Smooth muscle cell (in vitro differentiated cells): ENCODE measurements at regions not wholly inside any gene's neighbourhood (a gene's known extent, or its start where the extent isn't known, plus 50 kb on each side); places are given as distances from the start of the nearest gene placed in this dataset.

Source experiments
- DNase-seq: peaks from one replicate; lab custom pipeline; 2025; ENCODE audit not compliant: unreplicated experiment; lab: John Stamatoyannopoulos, UW
- H2AFZ ChIP-seq: fragments of 200-600 bp; sonication (generic); 2 replicates; pipeline ENCODE4 v1.6.0; 2016; ENCODE audit warnings: antibody characterized with exemption, low read depth, mild to moderate bottlenecking
- H3F3A ChIP-seq: fragments of 200-600 bp; sonication (generic); 2 replicates; pipeline ENCODE4 v1.6.0; 2017; ENCODE audit warnings: antibody characterized with exemption, low read depth
- H3K27ac ChIP-seq: fragments of 200-600 bp; sonication (generic); 2 replicates; pipeline ENCODE4 v1.5.1; 2016; ENCODE audit warnings: low read depth, mild to moderate bottlenecking
- H3K27me3 ChIP-seq: fragments of 200-600 bp; sonication (generic); 2 replicates; pipeline ENCODE4 v1.6.1; 2016; ENCODE audit warnings: low read depth, mild to moderate bottlenecking
- H3K36me3 ChIP-seq: fragments of 200-600 bp; sonication (generic); 2 replicates; pipeline ENCODE4 v1.5.1; 2016; ENCODE audit warnings: low read depth
- H3K4me1 ChIP-seq: fragments of 200-600 bp; sonication (generic); 2 replicates; pipeline ENCODE4 v1.5.1; 2016; ENCODE audit warnings: low read depth
- H3K4me2 ChIP-seq: fragments of 200-600 bp; sonication (generic); 2 replicates; pipeline ENCODE4 v1.6.0; 2016; ENCODE audit warnings: mild to moderate bottlenecking
- H3K4me3 ChIP-seq: fragments of 200-600 bp; sonication (generic); 2 replicates; pipeline ENCODE4 v1.5.1; 2016; ENCODE audit warnings: mild to moderate bottlenecking
- H3K79me2 ChIP-seq: fragments of 200-600 bp; sonication (generic); 2 replicates; pipeline ENCODE4 v1.6.0; 2016; ENCODE audit warnings: low read depth, mild to moderate bottlenecking
- H3K9ac ChIP-seq: fragments of 200-600 bp; sonication (generic); 2 replicates; pipeline ENCODE4 v1.6.0; 2016; ENCODE audit warnings: low read depth
- H3K9me3 ChIP-seq: fragments of 200-600 bp; sonication (generic); replicated peaks from 2 replicates; pipeline ENCODE4 v1.5.1; 2016; ENCODE audit warnings: low read depth
- H4K20me1 ChIP-seq: fragments of 200-600 bp; sonication (generic); 2 replicates; pipeline ENCODE4 v1.6.0; 2016; ENCODE audit warnings: low read depth
- CTCF ChIP-seq: fragments of 200-600 bp; sonication (generic); IDR thresholded peaks from 2 replicates; pipeline ENCODE4 v1.5.1; 2017; ENCODE audit warnings: borderline replicate concordance, mild to moderate bottlenecking, antibody characterized with exemption; ENCODE audit not compliant: insufficient read depth, poor library complexity, severe bottlenecking
- WGBS: methylation state at CpG from one replicate; pipeline ENCODE4 v1.1.7; 2016; ENCODE audit warnings: low lambda C conversion rate; 5-methylcytosine and 5-hydroxymethylcytosine counted together

- Histone ChIP-seq H3K27me3 (no peaks in the 10 kb centered on the region), H2AFZ (no peak overlapping the region), H3K36me3 (no peaks in the 10 kb centered on the region), H3K27ac (no peak overlapping the region), H4K20me1 (no peaks in the 10 kb centered on the region), H3F3A (no peaks in the 10 kb centered on the region), H3K9me3 (no peaks in the 10 kb centered on the region), H3K9ac (no peak overlapping the region), H3K4me3 (no peak overlapping the region), H3K79me2 (no peaks in the 10 kb centered on the region), H3K4me1 (no peaks in the 10 kb centered on the region), H3K4me2 (no peak overlapping the region)
- DNase-seq: no peak
- 98% methylated on average over 2 of the region's 2 CpGs for WGBS
- TF ChIP-seq CTCF: no peak
These were observed 73.3 kb downstream of the OLFM4 start for GRCh38 chr13:53101883-53102282.

DNA sequence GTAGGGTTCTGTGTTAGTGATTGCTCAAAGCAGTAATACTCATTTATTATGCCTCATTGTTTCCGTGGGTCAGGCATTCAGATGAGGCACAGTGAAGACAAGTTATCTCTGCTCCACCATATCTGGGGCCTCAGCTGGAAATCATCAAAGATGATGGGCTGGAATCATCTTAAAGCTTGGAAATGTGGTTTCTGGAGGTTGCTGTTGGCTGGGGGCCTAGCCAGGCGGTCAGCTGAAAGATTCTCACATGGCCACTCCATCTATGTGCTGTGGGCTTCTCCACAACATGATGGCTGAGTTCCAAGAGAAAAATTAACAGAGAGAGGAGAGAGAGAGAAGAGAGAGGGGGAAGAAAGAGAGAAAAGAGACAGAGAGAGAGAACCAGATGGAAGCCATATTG, 75.5 kb downstream of the OLFM4 start:
- Histone ChIP-seq H3K9me3 (no peaks in the 10 kb centered on the region), H3F3A (no peaks in the 10 kb centered on the region), H2AFZ (no peak overlapping the region), H3K4me3 (no peak overlapping the region), H3K4me2 (no peak overlapping the region), H3K9ac (no peak overlapping the region), H3K36me3 (no peaks in the 10 kb centered on the region), H3K79me2 (no peaks in the 10 kb centered on the region), H4K20me1 (no peaks in the 10 kb centered on the region), H3K4me1 (no peaks in the 10 kb centered on the region), H3K27me3 (no peaks in the 10 kb centered on the region), H3K27ac (no peak overlapping the region)
- no peak for DNase-seq
- WGBS: 25% methylated on average over 2 of the region's 2 CpGs
- no peak for TF ChIP-seq CTCF

- DNase-seq: no peak
- no peaks in the 10 kb centered on the region for H3K27me3 ChIP-seq
- no peak overlapping the region for H2AFZ ChIP-seq
- H4K20me1 ChIP-seq: no peaks in the 10 kb centered on the region
- H3K4me1 ChIP-seq: no peaks in the 10 kb centered on the region
- H3K79me2 ChIP-seq: no peaks in the 10 kb centered on the region
- H3K4me2 ChIP-seq: no peak overlapping the region
- no peak overlapping the region for H3K27ac ChIP-seq
- no peaks in the 10 kb centered on the region for H3K36me3 ChIP-seq
- TF ChIP-seq CTCF: no peak
- no peaks in the 10 kb centered on the region for H3F3A ChIP-seq
- WGBS: 93% methylated on average over 3 of the region's 3 CpGs
- no peaks in the 10 kb centered on the region for H3K9me3 ChIP-seq
- H3K9ac ChIP-seq: no peak overlapping the region
- H3K4me3 ChIP-seq: no peak overlapping the region
These were observed 76.9 kb downstream of the OLFM4 start for GRCh38 chr13:53105477-53105876.

- no peaks in the 10 kb centered on the region for H3K79me2 ChIP-seq
- TF ChIP-seq CTCF: no peak
- no peak overlapping the region for H3K4me2 ChIP-seq
- no peaks in the 10 kb centered on the region for H4K20me1 ChIP-seq
- no peaks in the 10 kb centered on the region for H3K9me3 ChIP-seq
- H2AFZ ChIP-seq: no peak overlapping the region
- no peaks in the 10 kb centered on the region for H3K36me3 ChIP-seq
- H3K4me3 ChIP-seq: no peak overlapping the region
- no peaks in the 10 kb centered on the region for H3K4me1 ChIP-seq
- H3K9ac ChIP-seq: no peak overlapping the region
- WGBS: 89% methylated on average over 3 of the region's 3 CpGs
- DNase-seq: no peak
- H3K27ac ChIP-seq: no peak overlapping the region
- H3K27me3 ChIP-seq: no peaks in the 10 kb centered on the region
- H3F3A ChIP-seq: no peaks in the 10 kb centered on the region
These were observed 77.3 kb downstream of the OLFM4 start for GRCh38 chr13:53105890-53106289.
